IMR-90 (cell line): ENCODE measurements at regions not wholly inside any gene's neighbourhood (a gene's known extent, or its start where the extent isn't known, plus 50 kb on each side); places are given as distances from the start of the nearest gene placed in this dataset.

Experiments
- ATAC-seq: fragments of 200-7000 bp; cut with Tn5 transposase; 2 replicates; pipeline ENCODE4 v1.9.1; 2020; ENCODE audit warnings: low read depth, mild to moderate bottlenecking, moderate library complexity
- BruUV-seq: library from RNA; stranded (reverse); fragments of 400-500 nt; replicated peaks from 2 replicates; lab custom pipeline; 2021; lab: Mats Ljungman, UMichigan
- CTCF ChIA-PET: fragments of 300-600 bp; formaldehyde crosslinking; extraction: SDS; loops from one replicate; lab custom pipeline; 2021; ENCODE audit warnings: antibody characterized with exemption; lab: Yijun Ruan, JAX
- POLR2A ChIA-PET: fragments of 300-600 bp; sonication (Branson Sonifier 250); formaldehyde crosslinking; loops from one replicate; lab custom pipeline; 2022; ENCODE audit warnings: antibody characterized with exemption; ENCODE audit not compliant: unreplicated experiment; lab: Charles Lee
- DNase-seq: peaks from one replicate; pipeline ENCODE4 v3.0.0; 2013
- H2AFZ ChIP-seq: replicated peaks from 2 replicates; pipeline ENCODE3; 2013; ENCODE audit warnings: low read length, mild to moderate bottlenecking; ENCODE audit not compliant: poor library complexity
- H2AK5ac ChIP-seq: 2 replicates; pipeline ENCODE4 v1.6.1; 2013; ENCODE audit warnings: low read depth, low read length, inconsistent platforms
- H2AK9ac ChIP-seq: replicated peaks from 2 replicates; pipeline ENCODE3; 2013; ENCODE audit warnings: mild to moderate bottlenecking, low read depth, low read length, moderate library complexity; ENCODE audit not compliant: poor library complexity
- H2BK120ac ChIP-seq: 2 replicates; pipeline ENCODE4 v1.6.1; 2013; ENCODE audit warnings: low read depth, low read length, inconsistent platforms
- H2BK15ac ChIP-seq: 3 replicates; pipeline ENCODE4 v1.6.1; 2013; ENCODE audit warnings: low read depth, low read length, inconsistent platforms
- H2BK20ac ChIP-seq: 2 replicates; pipeline ENCODE4 v1.6.1; 2013; ENCODE audit warnings: low read depth, mild to moderate bottlenecking, inconsistent platforms, low read length, moderate library complexity
- H2BK5ac ChIP-seq: 2 replicates; pipeline ENCODE4 v1.6.1; 2013; ENCODE audit warnings: mild to moderate bottlenecking, low read depth, low read length, inconsistent platforms; ENCODE audit not compliant: poor library complexity, severe bottlenecking
- H3K14ac ChIP-seq: replicated peaks from 2 replicates; pipeline ENCODE4 v1.6.1; 2013; ENCODE audit warnings: low read depth, low read length, inconsistent platforms
- H3K18ac ChIP-seq: 2 replicates; pipeline ENCODE4 v1.6.1; 2013; ENCODE audit warnings: low read depth, low read length, control low read depth
- H3K23ac ChIP-seq: 2 replicates; pipeline ENCODE4 v1.6.1; 2013; ENCODE audit warnings: low read depth, low read length, inconsistent platforms
- H3K27ac ChIP-seq: 2 replicates; pipeline ENCODE4 v1.5.1; 2013; ENCODE audit warnings: mild to moderate bottlenecking, control low read depth, low read length; ENCODE audit not compliant: insufficient read depth
- H3K27me3 ChIP-seq: 2 replicates; pipeline ENCODE4 v1.6.1; 2013; ENCODE audit warnings: low read length; ENCODE audit not compliant: control insufficient read depth, insufficient read depth
- H3K36me3 ChIP-seq: 2 replicates; pipeline ENCODE4 v1.6.1; 2013; ENCODE audit warnings: low read length, mixed read lengths; ENCODE audit not compliant: control insufficient read depth, insufficient read depth
- H3K4ac ChIP-seq: 2 replicates; pipeline ENCODE4 v1.6.1; 2013; ENCODE audit warnings: low read depth, low read length, inconsistent platforms
- H3K4me1 ChIP-seq: 2 replicates; pipeline ENCODE4 v1.6.1; 2013; ENCODE audit warnings: low read length, mixed read lengths; ENCODE audit not compliant: control insufficient read depth, insufficient read depth
- H3K4me2 ChIP-seq: 2 replicates; pipeline ENCODE4 v1.6.1; 2013; ENCODE audit warnings: low read depth, mild to moderate bottlenecking, control low read depth, low read length, moderate library complexity
- H3K4me3 ChIP-seq: 2 replicates; pipeline ENCODE4 v1.5.1; 2013; ENCODE audit warnings: low read depth, mild to moderate bottlenecking, control low read depth, low read length, moderate library complexity; ENCODE audit not compliant: insufficient read depth
- H3K56ac ChIP-seq: 2 replicates; pipeline ENCODE4 v1.6.1; 2013; ENCODE audit warnings: low read length, inconsistent platforms; ENCODE audit not compliant: insufficient read depth; ENCODE audit errors: extremely low read depth
- H3K79me1 ChIP-seq, 2 experiments: 2 replicates each; pipeline ENCODE4 v1.6.1; 2013; ENCODE audit warnings: low read length in 2 of 2, inconsistent platforms in 1 of 2, low read depth in 1 of 2
- H3K9ac ChIP-seq: 2 replicates; pipeline ENCODE4 v1.6.1; 2013; ENCODE audit warnings: low read depth, low read length, control low read depth
- H3K9me1 ChIP-seq: 2 replicates; pipeline ENCODE4 v1.6.1; 2013; ENCODE audit warnings: low read length, inconsistent platforms; ENCODE audit not compliant: insufficient read depth
- H3K9me3 ChIP-seq: 2 replicates; pipeline ENCODE4 v1.6.1; 2013; ENCODE audit warnings: low read length; ENCODE audit not compliant: control insufficient read depth, insufficient read depth
- H4K20me1 ChIP-seq: 2 replicates; pipeline ENCODE4 v1.6.1; 2013; ENCODE audit warnings: low read length, inconsistent platforms; ENCODE audit not compliant: insufficient read depth
- H4K5ac ChIP-seq: 2 replicates; pipeline ENCODE4 v1.6.1; 2013; ENCODE audit warnings: mild to moderate bottlenecking, low read depth, low read length, control low read depth
- H4K8ac ChIP-seq, 2 experiments: 2 replicates each; pipeline ENCODE4 v1.6.1; 2013; ENCODE audit warnings: low read depth in 2 of 2, low read length in 2 of 2, control low read depth in 1 of 2, inconsistent platforms in 1 of 2
- H4K91ac ChIP-seq: 2 replicates; pipeline ENCODE4 v1.6.1; 2013; ENCODE audit warnings: low read depth, low read length, inconsistent platforms; ENCODE audit not compliant: insufficient read depth
- BHLHE40 ChIP-seq: fragments of 150-350 bp; IDR thresholded peaks from 2 replicates; pipeline ENCODE4 v1.6.1; 2016; ENCODE audit warnings: mild to moderate bottlenecking, low read depth, low read length
- CEBPB ChIP-seq: IDR thresholded peaks from 2 replicates; pipeline ENCODE4 v1.6.1; 2012; ENCODE audit warnings: low read depth, low read length, improper control_type of control experiment
- CHD1 ChIP-seq: IDR thresholded peaks from 2 replicates; pipeline ENCODE4 v1.6.1; 2012; ENCODE audit warnings: low read depth, low read length, improper control_type of control experiment
- CTCF ChIP-seq: conservative IDR thresholded peaks from 2 replicates; pipeline ENCODE4 v1.5.1; 2012; ENCODE audit warnings: mild to moderate bottlenecking, low read depth, low read length, improper control_type of control experiment
- ELK1 ChIP-seq: fragments of 150-350 bp; IDR thresholded peaks from 2 replicates; pipeline ENCODE4 v1.6.1; 2016; ENCODE audit warnings: low read depth, mild to moderate bottlenecking, low read length, moderate library complexity, borderline replicate concordance
- MAFK ChIP-seq: IDR thresholded peaks from 2 replicates; pipeline ENCODE4 v1.6.1; 2012; ENCODE audit warnings: low read depth, low read length, improper control_type of control experiment
- MAZ ChIP-seq: IDR thresholded peaks from 2 replicates; pipeline ENCODE4 v1.6.1; 2012; ENCODE audit warnings: low read depth, mild to moderate bottlenecking, low read length, improper control_type of control experiment, moderate library complexity, borderline replicate concordance
- MXI1 ChIP-seq: IDR thresholded peaks from 2 replicates; pipeline ENCODE4 v1.6.1; 2012; ENCODE audit warnings: low read depth, mild to moderate bottlenecking, low read length, moderate library complexity, borderline replicate concordance
- NFE2L2 ChIP-seq: fragments of 150-350 bp; IDR thresholded peaks from 2 replicates; pipeline ENCODE4 v1.6.1; 2016; ENCODE audit warnings: low read depth, mild to moderate bottlenecking, low read length
- POLR2A ChIP-seq: IDR thresholded peaks from 2 replicates; pipeline ENCODE4 v1.6.1; 2012; ENCODE audit warnings: mild to moderate bottlenecking, low read depth, low read length
- RAD21 ChIP-seq: IDR thresholded peaks from 2 replicates; pipeline ENCODE4 v1.6.1; 2012; ENCODE audit warnings: low read length, improper control_type of control experiment
- RCOR1 ChIP-seq: IDR thresholded peaks from 2 replicates; pipeline ENCODE4 v1.6.1; 2012; ENCODE audit warnings: mild to moderate bottlenecking, low read length, improper control_type of control experiment; ENCODE audit not compliant: insufficient replicate concordance
- RFX5 ChIP-seq: IDR thresholded peaks from 2 replicates; pipeline ENCODE4 v1.8.0; 2012; ENCODE audit warnings: low read depth, mild to moderate bottlenecking, low read length, moderate library complexity
- SMC3 ChIP-seq: fragments of 150-350 bp; IDR thresholded peaks from 2 replicates; pipeline ENCODE4 v1.6.1; 2016; ENCODE audit warnings: low read depth, mild to moderate bottlenecking, antibody characterized with exemption, low read length, moderate library complexity
- USF2 ChIP-seq: fragments of 150-350 bp; IDR thresholded peaks from 2 replicates; pipeline ENCODE4 v1.6.1; 2017; ENCODE audit warnings: mild to moderate bottlenecking, antibody characterized with exemption, low read length, low read depth
- WGBS, 2 experiments: methylation state at CpG; one replicate each; pipeline versions ENCODE4 v1.1.5 to v1.1.7; 2013; ENCODE audit warnings: missing lambda C conversion rate in 2 of 2; ENCODE audit not compliant: insufficient read length in 1 of 2; ENCODE audit errors: extremely low coverage in 2 of 2; 5-methylcytosine and 5-hydroxymethylcytosine counted together
- dilution Hi-C: fragments of 300-500 bp; cut with HindIII; formaldehyde crosslinking; loops from one replicate; pipeline ENCODE4 v1.14.3; 2018; ENCODE audit warnings: low sequenced_read_pairs; ENCODE audit not compliant: unreplicated experiment
- in situ Hi-C: fragments of 300-500 bp; cut with MboI; formaldehyde crosslinking; loops from 3 replicates; pipeline ENCODE4 v1.14.3; 2019; ENCODE audit warnings: low sequenced_read_pairs, inconsistent platforms, mixed read lengths
- intact Hi-C: fragments of 100-400 bp; cut with micrococcal nuclease; formaldehyde crosslinking; loops from 2 replicates; pipeline ENCODE4 v1.10.0; 2022

- CTCF ChIA-PET, result no interaction called here
- Histone ChIP-seq H2BK120ac (no peak overlapping the region), H3K9me3 (no peaks in the 10 kb centered on the region), H2AFZ (no peak overlapping the region), H3K27ac (no peak overlapping the region), H3K18ac (no peak overlapping the region), H2BK5ac (no peak overlapping the region), H3K4me3 (no peak overlapping the region), H2AK5ac (no peak overlapping the region), H4K5ac (no peak overlapping the region), H3K23ac (no peak overlapping the region), H3K9ac (no peak overlapping the region), H2BK20ac (no peak overlapping the region), H3K36me3 (no peaks in the 10 kb centered on the region), H3K56ac (no peak overlapping the region), H2BK15ac (no peak overlapping the region), H3K27me3 (no peaks in the 10 kb centered on the region), H4K20me1 (no peaks in the 10 kb centered on the region), H3K9me1 (no peaks in the 10 kb centered on the region), H3K14ac (no peak overlapping the region), H3K4ac (no peak overlapping the region), H4K91ac (no peak overlapping the region), H3K79me1 (no peaks in the 10 kb centered on the region), H4K8ac (no peak overlapping the region), H3K4me2 (no peak overlapping the region), H2AK9ac (no peak overlapping the region), H3K4me1 (no peaks in the 10 kb centered on the region)
- ATAC-seq, result no peak
- POLR2A ChIA-PET, result no interaction called here
- intact Hi-C loops, result no loop called here
- DNase-seq, result no peak
- no peak for TF ChIP-seq USF2
- no peak for TF ChIP-seq RAD21
- no peak for TF ChIP-seq NFE2L2
- no peak for TF ChIP-seq BHLHE40
- no peak for TF ChIP-seq RFX5
- no peak for TF ChIP-seq ELK1
- TF ChIP-seq POLR2A, result no peak
- TF ChIP-seq MAFK, result no peak
- no peak for TF ChIP-seq MXI1
- no peak for TF ChIP-seq RCOR1
- TF ChIP-seq SMC3, result no peak
- no peak for TF ChIP-seq CEBPB
- no peak for TF ChIP-seq CTCF
- no peak for TF ChIP-seq MAZ
- TF ChIP-seq CHD1, result no peak
- in situ Hi-C loops, result no loop called here
- whole genome bisulfite sequencing, 2 experiments, result no CpG with 5 or more reads among the region's 3 CpGs
- dilution Hi-C loops, result no loop called here
- BruUV-seq, result no TSS peak
Measured at GRCh38 chr17:34781071-34781470, 180.2 kb downstream of the CCT6B start.
